ENCODE measurements at regions not wholly inside any gene's neighbourhood (a gene's known extent, or its start where the extent isn't known, plus 50 kb on each side); places are given as distances from the start of the nearest gene placed in this dataset.

GRCh38 chr15:61784734-61785133, 275.5 kb downstream of the VPS13C start:
- Histone ChIP-seq H3K27me3 (ENCODE audit: control insufficient read depth, extremely low read depth, insufficient read depth, low read length) (no peaks in the 10 kb centered on the region), H2AFZ (ENCODE audit: control insufficient read depth, low read length) (no peak overlapping the region), H3K4me2 (ENCODE audit: control insufficient read depth, extremely low read depth, insufficient read depth, low read depth, low read length) (no peak overlapping the region), H3K9ac (ENCODE audit: control insufficient read depth, extremely low read depth, insufficient read depth, low read length) (no peak overlapping the region), H3K4me1 (ENCODE audit: control insufficient read depth, extremely low read depth, insufficient read depth, low read length) (peaks cover 6% of the 10 kb centered on the region), H3K9me3 (ENCODE audit: control insufficient read depth, low read depth, low read length) (no peaks in the 10 kb centered on the region), H3K36me3 (ENCODE audit: control insufficient read depth in 2 of 2, extremely low read depth in 1 of 2, insufficient read depth in 2 of 2, low read length in 2 of 2) (no peaks in the 10 kb centered on the region), H3K9me1 (ENCODE audit: control insufficient read depth, extremely low read depth, insufficient read depth, low read length) (no peaks in the 10 kb centered on the region), H3K79me2 (ENCODE audit: control insufficient read depth, insufficient read depth, low read length) (no peaks in the 10 kb centered on the region), H3K27ac (ENCODE audit: control insufficient read depth, insufficient read depth, low read length) (no peak overlapping the region), H3K4me3 (ENCODE audit: control insufficient read depth in 2 of 3, extremely low read depth in 1 of 3, insufficient read depth in 2 of 3, low read depth in 1 of 3, low read length in 3 of 3) (no peak overlapping the region), H4K20me1 (ENCODE audit: control insufficient read depth, extremely low read depth, insufficient read depth, low read length) (no peaks in the 10 kb centered on the region)
- TF ChIP-seq CTCF (optimal IDR thresholded peaks at IDR 0.05 in 1 of 3, IDR thresholded peaks at IDR 0.05 in 1 of 3, conservative IDR thresholded peaks at IDR 0.05 in 1 of 3; ENCODE audit: extremely low read depth in 1 of 3, insufficient read depth in 2 of 3, low read length in 3 of 3): no peak
- TF ChIP-seq EZH2 (IDR thresholded peaks at IDR 0.05; ENCODE audit: low read length): no peak
- FAIRE-seq: no peak
- DNase-seq (ENCODE audit: low read depth, low spot score): no peak
- dilution Hi-C loops (cut with MboI; ENCODE audit: extremely low pct_ligation_motif_present, low sequenced_read_pairs): no loop called here

GRCh38 chr15:61780278-61780980, 279.8 kb downstream of the VPS13C start:
- H3K4me2 ChIP-seq (ENCODE audit: control insufficient read depth, extremely low read depth, insufficient read depth, low read depth, low read length): peak overlapping the region; percentile 3
- H2AFZ ChIP-seq (ENCODE audit: control insufficient read depth, low read length): no peak overlapping the region
- H3K79me2 ChIP-seq (ENCODE audit: control insufficient read depth, insufficient read depth, low read length): no peaks in the 10 kb centered on the region
- DNase-seq (ENCODE audit: low read depth, low spot score) (no peak), FAIRE-seq (peak; percentile 49)
- H3K9me3 ChIP-seq (ENCODE audit: control insufficient read depth, low read depth, low read length): no peaks in the 10 kb centered on the region
- no peak overlapping the region for H3K9ac ChIP-seq (ENCODE audit: control insufficient read depth, extremely low read depth, insufficient read depth, low read length)
- H3K36me3 ChIP-seq (ENCODE audit: control insufficient read depth in 2 of 2, extremely low read depth in 1 of 2, insufficient read depth in 2 of 2, low read length in 2 of 2): no peaks in the 10 kb centered on the region
- no peak for TF ChIP-seq CTCF (optimal IDR thresholded peaks at IDR 0.05 in 1 of 3, IDR thresholded peaks at IDR 0.05 in 1 of 3, conservative IDR thresholded peaks at IDR 0.05 in 1 of 3; ENCODE audit: extremely low read depth in 1 of 3, insufficient read depth in 2 of 3, low read length in 3 of 3)
- no peak for TF ChIP-seq EZH2 (IDR thresholded peaks at IDR 0.05; ENCODE audit: low read length)
- dilution Hi-C loops (cut with MboI; ENCODE audit: extremely low pct_ligation_motif_present, low sequenced_read_pairs): no loop called here
- peaks cover 6% of the 10 kb centered on the region for H3K4me1 ChIP-seq (ENCODE audit: control insufficient read depth, extremely low read depth, insufficient read depth, low read length)
- no peaks in the 10 kb centered on the region for H3K9me1 ChIP-seq (ENCODE audit: control insufficient read depth, extremely low read depth, insufficient read depth, low read length)
- no peak overlapping the region for H3K4me3 ChIP-seq (ENCODE audit: control insufficient read depth in 2 of 3, extremely low read depth in 1 of 3, insufficient read depth in 2 of 3, low read depth in 1 of 3, low read length in 3 of 3)
- H3K27ac ChIP-seq (ENCODE audit: control insufficient read depth, insufficient read depth, low read length): no peak overlapping the region
- H3K27me3 ChIP-seq (ENCODE audit: control insufficient read depth, extremely low read depth, insufficient read depth, low read length): no peaks in the 10 kb centered on the region
- no peaks in the 10 kb centered on the region for H4K20me1 ChIP-seq (ENCODE audit: control insufficient read depth, extremely low read depth, insufficient read depth, low read length)

Measured in keratinocyte (primary cell).